ENCODE measurements at regions not wholly inside any gene's neighbourhood (a gene's known extent, or its start where the extent isn't known, plus 50 kb on each side); places are given as distances from the start of the nearest gene placed in this dataset.
A peak's percentile ranks its signal among the peaks of the same experiment; 100 is the strongest.

- FAIRE-seq, result no peak
Observed at GRCh38 chr13:30359991-30360390, 52.6 kb upstream of the KATNAL1 start.

DNA sequence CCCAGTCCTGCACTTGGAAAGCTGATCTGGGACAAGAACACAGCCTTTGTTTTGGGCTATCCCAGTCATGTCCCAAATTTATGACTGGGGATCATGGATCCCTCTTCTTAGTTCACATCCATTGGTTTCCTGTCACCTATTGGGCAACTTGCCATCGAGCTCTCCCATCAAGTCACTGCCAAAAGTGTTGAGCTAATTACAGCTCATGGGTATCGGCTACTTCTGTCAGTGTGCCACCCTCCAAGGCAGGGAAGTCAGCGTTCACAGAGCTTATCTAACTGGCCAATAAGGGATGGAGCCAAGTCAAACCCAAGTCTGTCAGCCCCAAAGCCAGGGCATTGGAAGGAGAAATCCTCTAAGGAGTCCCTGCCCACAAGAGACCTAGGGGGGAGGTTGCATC, 53.2 kb upstream of the KATNAL1 start:
- no peak for FAIRE-seq

More at GRCh38 chr13:30359991-30360390, 52.6 kb upstream of the KATNAL1 start:
- no peak for DNase-seq (ENCODE audit: extremely low spot score, insufficient read length, low read depth)

DNA sequence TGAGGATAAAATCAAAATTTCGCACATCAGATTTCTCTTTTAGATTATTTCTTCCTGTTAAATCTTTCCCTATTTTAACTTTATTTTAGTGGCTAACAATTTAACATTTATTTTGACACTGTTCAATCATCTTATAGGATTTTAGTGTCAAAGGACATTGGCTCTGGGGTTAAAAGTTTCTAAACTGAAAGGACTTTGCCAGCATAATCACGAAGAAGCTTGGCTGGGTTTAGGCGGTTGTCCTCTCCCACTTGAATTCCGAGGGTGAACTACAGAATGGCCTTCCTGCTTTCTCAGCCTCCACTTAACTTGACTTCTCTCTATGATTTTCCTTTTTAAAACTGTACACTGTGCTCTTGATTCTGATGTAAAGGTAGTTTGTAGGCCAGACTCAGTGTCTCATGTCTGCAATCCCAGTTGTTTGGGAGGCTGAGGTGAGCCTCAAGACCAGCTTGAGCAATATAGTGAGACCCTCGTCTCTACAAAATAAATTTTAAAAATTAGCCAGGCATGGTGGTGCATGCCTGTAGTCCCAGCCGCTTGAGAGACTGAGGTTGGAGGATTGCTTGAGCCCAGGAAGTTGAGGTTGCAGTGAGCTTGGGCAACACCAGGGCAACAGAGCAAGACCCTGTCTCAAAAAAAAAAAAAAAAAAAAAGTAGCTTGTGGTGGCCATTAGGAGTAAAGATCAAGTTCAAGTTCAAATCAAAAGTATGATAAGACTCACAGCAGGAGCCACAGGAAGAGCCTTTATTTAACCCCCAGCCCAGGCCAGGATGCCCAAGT, 54.8 kb upstream of the KATNAL1 start:
- no peak for DNase-seq (ENCODE audit: extremely low spot score, insufficient read length, low read depth)
- no peak for FAIRE-seq

More for the DNA sequence above, 53.2 kb upstream of the KATNAL1 start:
- no peak for DNase-seq (ENCODE audit: extremely low spot score, insufficient read length, low read depth)

DNA sequence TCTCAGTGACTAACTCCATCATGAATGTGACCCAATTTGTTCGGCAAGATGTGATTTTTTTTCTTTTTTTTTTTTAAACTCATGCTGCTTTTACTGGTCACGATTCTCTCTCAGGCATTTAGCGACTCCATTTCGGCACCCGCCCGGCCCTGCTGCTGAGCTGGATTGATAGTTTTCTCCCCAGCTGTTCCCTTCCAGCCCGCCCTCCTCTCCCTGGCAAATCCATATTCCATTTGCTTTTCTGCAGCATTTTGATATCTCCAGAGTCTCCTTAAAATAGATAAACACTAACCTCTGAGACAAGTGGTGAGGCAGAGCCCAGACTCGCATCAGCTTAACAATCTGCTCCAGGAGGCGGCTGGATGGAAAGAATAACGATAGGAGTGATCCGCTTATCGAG, 55.5 kb upstream of the KATNAL1 start:
- DNase-seq (ENCODE audit: extremely low spot score, insufficient read length, low read depth) (no peak), FAIRE-seq (no peak)

- no peak for FAIRE-seq
- no peak for DNase-seq (ENCODE audit: extremely low spot score, insufficient read length, low read depth)
Observed at GRCh38 chr13:30363725-30364124, 56.4 kb upstream of the KATNAL1 start.

GRCh38 chr13:30364133-30364532, 56.8 kb upstream of the KATNAL1 start:
- FAIRE-seq (no peak), DNase-seq (ENCODE audit: extremely low spot score, insufficient read length, low read depth) (no peak)

- DNase-seq (ENCODE audit: extremely low spot score, insufficient read length, low read depth) (no peak), FAIRE-seq (no peak)
Observed at GRCh38 chr13:30364876-30365275, 57.4 kb upstream of the UBE2L5 start.

- DNase-seq (ENCODE audit: extremely low spot score, insufficient read length, low read depth) (no peak), FAIRE-seq (no peak)
Observed at GRCh38 chr13:30366088-30366487, 56.2 kb upstream of the UBE2L5 start.

- FAIRE-seq, result no peak
- DNase-seq (ENCODE audit: extremely low spot score, insufficient read length, low read depth), result no peak
Observed at GRCh38 chr13:30367296-30367695, 55.0 kb upstream of the UBE2L5 start.

GRCh38 chr13:30370146-30370545, 52.1 kb upstream of the UBE2L5 start:
- FAIRE-seq (no peak), DNase-seq (ENCODE audit: extremely low spot score, insufficient read length, low read depth) (no peak)

DNA sequence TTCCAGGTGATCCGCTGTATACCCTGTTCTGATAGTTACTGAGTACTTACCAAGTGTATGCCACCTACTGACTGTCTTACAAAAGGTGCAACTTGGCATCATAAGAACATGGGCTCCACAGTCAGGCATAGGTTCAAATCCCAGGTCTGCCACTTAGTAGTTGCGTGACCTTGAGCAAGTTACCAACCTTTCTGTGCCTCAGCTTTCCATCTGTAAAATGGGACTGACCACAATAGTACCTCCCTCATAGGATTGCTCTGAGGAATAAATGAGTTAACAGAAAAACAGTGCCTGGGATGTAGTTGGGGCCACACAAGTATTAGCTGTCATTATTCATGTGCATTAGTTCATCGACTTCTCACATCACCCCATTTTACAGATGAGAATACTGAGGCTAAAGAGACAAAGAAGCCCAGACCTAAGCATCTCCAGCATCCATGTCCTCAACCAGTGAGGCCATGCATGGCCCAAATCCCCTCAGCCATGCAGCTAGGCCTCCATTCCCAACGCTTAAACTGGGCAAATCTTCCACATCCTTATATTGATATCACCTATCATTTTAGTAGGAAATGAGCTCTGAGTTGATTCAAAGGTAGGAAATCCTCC, 51.3 kb upstream of the UBE2L5 start:
- no peak for DNase-seq (ENCODE audit: extremely low spot score, insufficient read length, low read depth)
- FAIRE-seq, result no peak

- peak; percentile 100 for FAIRE-seq
- DNase-seq (ENCODE audit: extremely low spot score, insufficient read length, low read depth), result peak; percentile 71
Observed at GRCh38 chr13:30371649-30372265, 50.5 kb upstream of the UBE2L5 start.

Data from GM18507 (cell line).